OCI-LY3 (cell line): ENCODE measurements at regions not wholly inside any gene's neighbourhood (a gene's known extent, or its start where the extent isn't known, plus 50 kb on each side); places are given as distances from the start of the nearest gene placed in this dataset.

ENCODE experiments used
- EZH2phosphoT487 ChIP-seq: fragments of 200-600 bp; shearing (Covaris generic); IDR thresholded peaks from 2 replicates; pipeline ENCODE4 v1.6.1; 2018; ENCODE audit warnings: antibody characterized with exemption, mixed run types, low read depth
- TF ChIP-seq, protein P1 (sequence below): fragments of 200-600, 300-600 bp; sonication (generic); IDR thresholded peaks from 2 replicates; pipeline ENCODE4 v1.5.1; 2014; ENCODE audit warnings: antibody characterized with exemption, low read length, low read depth

- TF ChIP-seq, protein P1, sequence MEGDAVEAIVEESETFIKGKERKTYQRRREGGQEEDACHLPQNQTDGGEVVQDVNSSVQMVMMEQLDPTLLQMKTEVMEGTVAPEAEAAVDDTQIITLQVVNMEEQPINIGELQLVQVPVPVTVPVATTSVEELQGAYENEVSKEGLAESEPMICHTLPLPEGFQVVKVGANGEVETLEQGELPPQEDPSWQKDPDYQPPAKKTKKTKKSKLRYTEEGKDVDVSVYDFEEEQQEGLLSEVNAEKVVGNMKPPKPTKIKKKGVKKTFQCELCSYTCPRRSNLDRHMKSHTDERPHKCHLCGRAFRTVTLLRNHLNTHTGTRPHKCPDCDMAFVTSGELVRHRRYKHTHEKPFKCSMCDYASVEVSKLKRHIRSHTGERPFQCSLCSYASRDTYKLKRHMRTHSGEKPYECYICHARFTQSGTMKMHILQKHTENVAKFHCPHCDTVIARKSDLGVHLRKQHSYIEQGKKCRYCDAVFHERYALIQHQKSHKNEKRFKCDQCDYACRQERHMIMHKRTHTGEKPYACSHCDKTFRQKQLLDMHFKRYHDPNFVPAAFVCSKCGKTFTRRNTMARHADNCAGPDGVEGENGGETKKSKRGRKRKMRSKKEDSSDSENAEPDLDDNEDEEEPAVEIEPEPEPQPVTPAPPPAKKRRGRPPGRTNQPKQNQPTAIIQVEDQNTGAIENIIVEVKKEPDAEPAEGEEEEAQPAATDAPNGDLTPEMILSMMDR, result no peak
- TF ChIP-seq EZH2phosphoT487, result no peak
Measured at GRCh38 chr5:135628771-135629563, 50.2 kb upstream of the CXCL14 start.
